ENCODE measurements at regions not wholly inside any gene's neighbourhood (a gene's known extent, or its start where the extent isn't known, plus 50 kb on each side); places are given as distances from the start of the nearest gene placed in this dataset.
"Not testable (repeated sequence)": the region's sequence is repeated elsewhere in the genome, so short reads cannot be mapped to it uniquely, and the experiment has no call there.

DNA sequence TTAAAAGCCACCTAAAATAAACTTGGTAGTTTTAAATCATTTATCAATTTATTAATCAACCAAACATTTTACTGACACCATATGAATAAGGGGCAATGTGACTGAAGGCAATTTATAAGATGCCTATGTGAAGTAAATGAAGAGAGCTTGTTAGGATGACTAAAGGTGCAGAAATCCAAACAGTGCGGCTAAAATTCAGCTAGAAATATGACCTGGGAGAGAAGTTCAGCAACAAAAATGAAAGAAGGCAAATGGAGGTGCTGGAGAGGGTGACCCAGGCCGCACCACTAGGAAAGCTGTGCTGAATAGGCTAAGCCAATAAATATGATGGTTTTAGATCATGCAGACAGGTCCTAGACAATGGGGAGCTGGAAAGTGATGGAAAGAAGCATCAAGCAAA lies 403.7 kb downstream of the BTG1 start:
- TF ChIP-seq EZH2 (IDR thresholded peaks at IDR 0.05; ENCODE audit: low read depth), result no peak
- TF ChIP-seq, protein P1, sequence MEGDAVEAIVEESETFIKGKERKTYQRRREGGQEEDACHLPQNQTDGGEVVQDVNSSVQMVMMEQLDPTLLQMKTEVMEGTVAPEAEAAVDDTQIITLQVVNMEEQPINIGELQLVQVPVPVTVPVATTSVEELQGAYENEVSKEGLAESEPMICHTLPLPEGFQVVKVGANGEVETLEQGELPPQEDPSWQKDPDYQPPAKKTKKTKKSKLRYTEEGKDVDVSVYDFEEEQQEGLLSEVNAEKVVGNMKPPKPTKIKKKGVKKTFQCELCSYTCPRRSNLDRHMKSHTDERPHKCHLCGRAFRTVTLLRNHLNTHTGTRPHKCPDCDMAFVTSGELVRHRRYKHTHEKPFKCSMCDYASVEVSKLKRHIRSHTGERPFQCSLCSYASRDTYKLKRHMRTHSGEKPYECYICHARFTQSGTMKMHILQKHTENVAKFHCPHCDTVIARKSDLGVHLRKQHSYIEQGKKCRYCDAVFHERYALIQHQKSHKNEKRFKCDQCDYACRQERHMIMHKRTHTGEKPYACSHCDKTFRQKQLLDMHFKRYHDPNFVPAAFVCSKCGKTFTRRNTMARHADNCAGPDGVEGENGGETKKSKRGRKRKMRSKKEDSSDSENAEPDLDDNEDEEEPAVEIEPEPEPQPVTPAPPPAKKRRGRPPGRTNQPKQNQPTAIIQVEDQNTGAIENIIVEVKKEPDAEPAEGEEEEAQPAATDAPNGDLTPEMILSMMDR (conservative IDR thresholded peaks at IDR 0.05), result no peak
- H3K27ac ChIP-seq, result no peak overlapping the region
- H3K36me3 ChIP-seq (ENCODE audit: low read depth), result no peaks in the 10 kb centered on the region
- no peaks in the 10 kb centered on the region for H3K9me2 ChIP-seq (ENCODE audit: insufficient read depth)
- H3K79me2 ChIP-seq (ENCODE audit: low read depth), result no peaks in the 10 kb centered on the region
- intact Hi-C loops (cut with micrococcal nuclease; ENCODE audit: unreplicated experiment), result no loop called here
- BruUV-seq (replicated peaks), result no TSS peak
- no peak for DNase-seq
- no peak overlapping the region for H3K4me3 ChIP-seq
- no peaks in the 10 kb centered on the region for H3K27me3 ChIP-seq (ENCODE audit: insufficient read depth, low read depth)
- no peak overlapping the region for H2AFZ ChIP-seq
- H3K4me1 ChIP-seq (replicated peaks; ENCODE audit: insufficient read depth), result no peaks in the 10 kb centered on the region
- H3F3A ChIP-seq (ENCODE audit: insufficient read depth, low read depth), result no peaks in the 10 kb centered on the region
- CTCF ChIA-PET, result no interaction called here
- POLR2A ChIA-PET (ENCODE audit: unreplicated experiment), result no interaction called here
- H3K4me2 ChIP-seq, result no peak overlapping the region
- no peaks in the 10 kb centered on the region for H4K20me1 ChIP-seq (ENCODE audit: insufficient read depth)
- H3K9me3 ChIP-seq (ENCODE audit: insufficient read depth, low read depth), result no peaks in the 10 kb centered on the region

DNA sequence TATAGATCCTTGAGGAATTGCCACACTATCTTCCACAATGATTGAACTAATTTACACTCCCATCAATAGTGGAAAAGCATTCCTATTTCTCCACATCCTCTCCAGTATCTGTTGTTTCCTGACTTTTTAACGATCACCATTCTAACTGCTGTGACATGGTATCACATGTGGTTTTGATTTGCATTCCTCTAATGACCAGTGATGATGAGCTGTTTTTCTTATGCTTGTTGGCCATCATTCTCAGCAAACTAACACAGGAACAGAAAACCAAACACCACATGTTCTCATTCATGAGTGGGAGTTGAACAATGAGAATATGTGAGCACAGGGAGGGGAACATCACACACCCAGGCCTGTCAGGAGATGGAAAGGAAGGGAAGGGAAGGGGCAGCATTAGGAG lies 411.8 kb downstream of the BTG1 start:
- DNase-seq, CTCF ChIA-PET, H3K27ac ChIP-seq: not testable (repeated sequence)

DNA sequence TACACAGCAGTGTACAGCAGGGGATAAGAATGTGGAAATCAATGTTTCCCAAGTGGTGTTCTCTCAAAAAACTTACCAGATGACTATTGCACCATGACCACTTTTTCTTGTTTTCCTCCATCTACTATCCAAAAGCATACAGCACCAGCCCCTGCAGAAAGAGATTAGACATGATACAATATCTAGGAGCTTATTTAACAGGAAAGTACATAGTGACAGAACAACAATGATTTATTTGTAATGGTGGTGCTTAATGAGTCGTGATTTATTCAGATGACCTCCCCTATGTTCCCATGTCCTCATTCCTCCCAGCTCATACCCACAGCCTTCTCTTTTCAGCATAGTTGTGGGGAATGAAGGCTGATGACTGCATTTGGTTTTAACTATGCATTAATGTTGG lies 413.6 kb downstream of the BTG1 start:
- H3K4me2 ChIP-seq, result no peak overlapping the region
- no peak for TF ChIP-seq EZH2 (IDR thresholded peaks at IDR 0.05; ENCODE audit: low read depth)
- TF ChIP-seq, protein P1 (conservative IDR thresholded peaks at IDR 0.05), result no peak
- no peaks in the 10 kb centered on the region for H3K27me3 ChIP-seq (ENCODE audit: insufficient read depth, low read depth)
- H3K4me1 ChIP-seq (replicated peaks; ENCODE audit: insufficient read depth), result no peaks in the 10 kb centered on the region
- H3K36me3 ChIP-seq (ENCODE audit: low read depth), result no peaks in the 10 kb centered on the region
- H3K9me2 ChIP-seq (ENCODE audit: insufficient read depth), result no peaks in the 10 kb centered on the region
- no peak overlapping the region for H3K27ac ChIP-seq
- intact Hi-C loops (cut with micrococcal nuclease; ENCODE audit: unreplicated experiment), result no loop called here
- BruUV-seq (replicated peaks), result no TSS peak
- CTCF ChIA-PET, result no interaction called here
- H3K79me2 ChIP-seq (ENCODE audit: low read depth), result no peaks in the 10 kb centered on the region
- POLR2A ChIA-PET (ENCODE audit: unreplicated experiment), result no interaction called here
- H3K9me3 ChIP-seq (ENCODE audit: insufficient read depth, low read depth), result no peaks in the 10 kb centered on the region
- H3F3A ChIP-seq (ENCODE audit: insufficient read depth, low read depth), result no peaks in the 10 kb centered on the region
- no peak overlapping the region for H2AFZ ChIP-seq
- no peak overlapping the region for H3K4me3 ChIP-seq
- H4K20me1 ChIP-seq (ENCODE audit: insufficient read depth), result no peaks in the 10 kb centered on the region
- DNase-seq, result peak in 1 of 2 experiments; percentile 46

More for the DNA sequence above, 411.8 kb downstream of the BTG1 start:
- H3K27me3 ChIP-seq (ENCODE audit: insufficient read depth, low read depth); H3K4me2 ChIP-seq; H3K9me2 ChIP-seq (ENCODE audit: insufficient read depth); BruUV-seq (replicated peaks); H3K4me1 ChIP-seq (replicated peaks; ENCODE audit: insufficient read depth); H4K20me1 ChIP-seq (ENCODE audit: insufficient read depth); H3F3A ChIP-seq (ENCODE audit: insufficient read depth, low read depth); H3K36me3 ChIP-seq (ENCODE audit: low read depth); H2AFZ ChIP-seq; H3K79me2 ChIP-seq (ENCODE audit: low read depth); intact Hi-C loops (cut with micrococcal nuclease; ENCODE audit: unreplicated experiment); H3K9me3 ChIP-seq (ENCODE audit: insufficient read depth, low read depth); H3K4me3 ChIP-seq: not testable (repeated sequence)
- POLR2A ChIA-PET (ENCODE audit: unreplicated experiment), result interaction anchor here (0.6 to 0.7 kb wide), 2 partner anchors 68 to 87 kb away, joined by 3 to 5 read pairs; no protein-coding TSS in a partner anchor

- Histone ChIP-seq H3F3A (ENCODE audit: insufficient read depth, low read depth) (no peaks in the 10 kb centered on the region), H4K20me1 (ENCODE audit: insufficient read depth) (no peaks in the 10 kb centered on the region), H3K27ac (no peak overlapping the region), H3K27me3 (ENCODE audit: insufficient read depth, low read depth) (no peaks in the 10 kb centered on the region), H3K4me1 (replicated peaks; ENCODE audit: insufficient read depth) (no peaks in the 10 kb centered on the region), H3K36me3 (ENCODE audit: low read depth) (no peaks in the 10 kb centered on the region), H3K9me2 (ENCODE audit: insufficient read depth) (no peaks in the 10 kb centered on the region), H2AFZ (no peak overlapping the region), H3K79me2 (ENCODE audit: low read depth) (no peaks in the 10 kb centered on the region), H3K4me2 (no peak overlapping the region), H3K9me3 (ENCODE audit: insufficient read depth, low read depth) (no peaks in the 10 kb centered on the region), H3K4me3 (no peak overlapping the region)
- ChIA-PET POLR2A (ENCODE audit: unreplicated experiment) (no interaction called here), CTCF (no interaction called here)
- no peak for TF ChIP-seq EZH2 (IDR thresholded peaks at IDR 0.05; ENCODE audit: low read depth)
- TF ChIP-seq, protein P1 (conservative IDR thresholded peaks at IDR 0.05), result no peak
- no peak for DNase-seq
- intact Hi-C loops (cut with micrococcal nuclease; ENCODE audit: unreplicated experiment), result no loop called here
- BruUV-seq (replicated peaks), result no TSS peak
Observed at GRCh38 chr12:91729543-91729942, 416.1 kb downstream of the BTG1 start.

Data from PC-9 (cell line).